MM.1S (cell line): ENCODE measurements at regions not wholly inside any gene's neighbourhood (a gene's known extent, or its start where the extent isn't known, plus 50 kb on each side); places are given as distances from the start of the nearest gene placed in this dataset.

Experiments used
- EZH2 ChIP-seq: fragments of 300-600 bp; sonication (generic); optimal IDR thresholded peaks from 2 replicates; pipeline ENCODE3; 2017; ENCODE audit warnings: low read depth, mild to moderate bottlenecking, antibody characterized with exemption, low read length, mixed read lengths
- EZH2phosphoT487 ChIP-seq: fragments of 300-600 bp; sonication (generic); IDR thresholded peaks from 2 replicates; pipeline ENCODE4 v1.6.1; 2018; ENCODE audit warnings: antibody characterized with exemption, low read length
- TF ChIP-seq, protein P1 (sequence below): fragments of 300-600 bp; sonication (generic); IDR thresholded peaks from 2 replicates; pipeline ENCODE4 v1.5.1; 2016; ENCODE audit warnings: antibody characterized with exemption, low read length, mixed read lengths

DNA sequence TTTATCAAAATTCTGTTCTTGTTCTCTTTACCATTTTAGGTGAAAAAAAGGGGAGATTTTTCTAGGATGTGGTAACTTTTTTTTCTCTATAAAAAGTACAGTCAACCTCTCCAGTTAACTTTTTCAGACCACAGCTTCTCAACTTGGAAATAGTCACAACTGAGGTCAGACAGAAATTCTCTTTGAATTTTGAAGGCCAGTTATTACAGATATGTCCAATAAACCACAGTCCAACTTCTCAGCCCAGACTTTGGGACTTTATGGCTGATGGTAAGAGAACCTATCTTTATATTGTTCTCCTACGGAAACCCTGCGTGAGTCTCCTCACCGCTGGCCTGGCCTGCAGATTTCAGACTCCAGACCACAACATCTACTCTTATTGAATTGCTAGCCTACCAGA is 176.7 kb downstream of the DACT1 start:
- TF ChIP-seq, protein P1, sequence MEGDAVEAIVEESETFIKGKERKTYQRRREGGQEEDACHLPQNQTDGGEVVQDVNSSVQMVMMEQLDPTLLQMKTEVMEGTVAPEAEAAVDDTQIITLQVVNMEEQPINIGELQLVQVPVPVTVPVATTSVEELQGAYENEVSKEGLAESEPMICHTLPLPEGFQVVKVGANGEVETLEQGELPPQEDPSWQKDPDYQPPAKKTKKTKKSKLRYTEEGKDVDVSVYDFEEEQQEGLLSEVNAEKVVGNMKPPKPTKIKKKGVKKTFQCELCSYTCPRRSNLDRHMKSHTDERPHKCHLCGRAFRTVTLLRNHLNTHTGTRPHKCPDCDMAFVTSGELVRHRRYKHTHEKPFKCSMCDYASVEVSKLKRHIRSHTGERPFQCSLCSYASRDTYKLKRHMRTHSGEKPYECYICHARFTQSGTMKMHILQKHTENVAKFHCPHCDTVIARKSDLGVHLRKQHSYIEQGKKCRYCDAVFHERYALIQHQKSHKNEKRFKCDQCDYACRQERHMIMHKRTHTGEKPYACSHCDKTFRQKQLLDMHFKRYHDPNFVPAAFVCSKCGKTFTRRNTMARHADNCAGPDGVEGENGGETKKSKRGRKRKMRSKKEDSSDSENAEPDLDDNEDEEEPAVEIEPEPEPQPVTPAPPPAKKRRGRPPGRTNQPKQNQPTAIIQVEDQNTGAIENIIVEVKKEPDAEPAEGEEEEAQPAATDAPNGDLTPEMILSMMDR = no peak
- TF ChIP-seq EZH2phosphoT487 (no peak), EZH2 (no peak)
